GM12864 (cell line): ENCODE measurements at regions not wholly inside any gene's neighbourhood (a gene's known extent, or its start where the extent isn't known, plus 50 kb on each side); places are given as distances from the start of the nearest gene placed in this dataset.

Experiments
- DNase-seq: peaks from one replicate; pipeline ENCODE4 v3.0.0-alpha.2; 2011; ENCODE audit warnings: low read depth
- H3K4me3 ChIP-seq: 2 replicates; pipeline ENCODE4 v1.5.1; 2011; ENCODE audit warnings: mild to moderate bottlenecking, low read depth, low read length, control low read depth
- CTCF ChIP-seq: IDR thresholded peaks from 2 replicates; pipeline ENCODE4 v1.5.1; 2011; ENCODE audit warnings: low read depth, mild to moderate bottlenecking, moderate library complexity, low read length, control low read depth, inconsistent platforms; ENCODE audit errors: missing control alignments

- DNase-seq: no peak
- no peak overlapping the region for H3K4me3 ChIP-seq
- no peak for TF ChIP-seq CTCF
Observed at GRCh38 chr18:72637299-72637698, 93.2 kb upstream of the CBLN2 start.

GRCh38 chr18:72636611-72637010 is 92.5 kb upstream of the CBLN2 start:
- TF ChIP-seq CTCF: no peak
- no peak overlapping the region for H3K4me3 ChIP-seq
- DNase-seq: no peak

- no peak for TF ChIP-seq CTCF
- DNase-seq: no peak
- no peak overlapping the region for H3K4me3 ChIP-seq
Observed at GRCh38 chr18:72634500-72634899, 90.4 kb upstream of the CBLN2 start.

GRCh38 chr18:72630991-72631390 is 86.8 kb upstream of the CBLN2 start:
- no peak for DNase-seq
- TF ChIP-seq CTCF: no peak
- no peak overlapping the region for H3K4me3 ChIP-seq

GRCh38 chr18:72623444-72623843 is 79.3 kb upstream of the CBLN2 start:
- H3K4me3 ChIP-seq: no peak overlapping the region
- no peak for DNase-seq
- no peak for TF ChIP-seq CTCF

- no peak for DNase-seq
- no peak for TF ChIP-seq CTCF
- no peak overlapping the region for H3K4me3 ChIP-seq
Observed at GRCh38 chr18:72613534-72613930, 69.4 kb upstream of the CBLN2 start.

GRCh38 chr18:72612894-72613533 is 68.9 kb upstream of the CBLN2 start:
- no peak overlapping the region for H3K4me3 ChIP-seq
- DNase-seq: no peak
- TF ChIP-seq CTCF: no peak
